ENCODE measurements at regions not wholly inside any gene's neighbourhood (a gene's known extent, or its start where the extent isn't known, plus 50 kb on each side); places are given as distances from the start of the nearest gene placed in this dataset.

- Histone ChIP-seq H4K20me1 (ENCODE audit: insufficient read depth, low read length) (no peaks in the 10 kb centered on the region), H3K79me2 (ENCODE audit: insufficient read depth, low read depth, low read length) (no peaks in the 10 kb centered on the region), H3K9me3 (ENCODE audit: low read length) (no peaks in the 10 kb centered on the region), H2AFZ (ENCODE audit: low read length) (no peak overlapping the region), H3K9me2 (ENCODE audit: insufficient read depth, low read length) (peaks cover 3% of the 10 kb centered on the region; the same call in 1 of the 2 replicates), H3K4me2 (ENCODE audit: low read length) (no peak overlapping the region), H3K4me3 (ENCODE audit: low read depth, low read length, poor library complexity, severe bottlenecking) (no peak overlapping the region), H3K27ac (ENCODE audit: low read depth, low read length, poor library complexity, severe bottlenecking) (no peak overlapping the region), H3K36me3 (ENCODE audit: insufficient read depth, low read length) (no peaks in the 10 kb centered on the region), H3K4me1 (ENCODE audit: insufficient read depth, low read length, poor library complexity, severe bottlenecking) (no peaks in the 10 kb centered on the region)
- CTCF ChIA-PET (ENCODE audit: unreplicated experiment): no interaction called here
- DNase-seq (ENCODE audit: low spot score): no peak
- intact Hi-C loops (cut with micrococcal nuclease; ENCODE audit: unreplicated experiment): no loop called here
- TF ChIP-seq CTCF (conservative IDR thresholded peaks at IDR 0.05; ENCODE audit: low read length) (no peak), EZH2phosphoT487 (IDR thresholded peaks at IDR 0.05; ENCODE audit: borderline replicate concordance, low read depth, low read length) (no peak)
- POLR2A ChIA-PET: no interaction called here
- BruUV-seq (replicated peaks): no TSS peak
These were observed 1356.0 kb upstream of the SEL1L start for GRCh38 chr14:82889701-82890100.

DNA sequence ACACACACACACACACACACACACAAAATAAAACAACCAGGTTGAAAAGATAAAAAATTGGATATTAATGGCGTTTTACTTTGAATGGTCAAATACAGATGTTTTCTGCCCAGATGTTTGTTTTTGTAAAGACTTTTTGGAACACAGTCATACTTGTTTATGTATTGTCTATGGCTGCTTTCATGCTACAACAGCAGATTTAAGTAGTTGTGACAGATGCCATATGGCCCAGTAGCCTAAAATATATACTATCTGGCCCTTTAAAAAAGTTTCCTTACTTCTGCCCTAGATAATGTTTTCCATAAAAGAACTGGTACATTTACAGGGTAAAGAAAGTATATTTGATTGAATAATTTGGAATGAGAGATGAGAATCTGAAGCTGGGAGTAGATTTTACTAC is 1362.8 kb upstream of the SEL1L start:
- DNase-seq (ENCODE audit: low spot score): no peak
- Histone ChIP-seq H3K9me2 (ENCODE audit: insufficient read depth, low read length) (no peaks in the 10 kb centered on the region), H3K4me2 (ENCODE audit: low read length) (no peak overlapping the region), H3K9me3 (ENCODE audit: low read length) (no peaks in the 10 kb centered on the region), H4K20me1 (ENCODE audit: insufficient read depth, low read length) (no peaks in the 10 kb centered on the region), H3K36me3 (ENCODE audit: insufficient read depth, low read length) (no peaks in the 10 kb centered on the region), H3K4me3 (ENCODE audit: low read depth, low read length, poor library complexity, severe bottlenecking) (no peak overlapping the region), H2AFZ (ENCODE audit: low read length) (no peak overlapping the region), H3K79me2 (ENCODE audit: insufficient read depth, low read depth, low read length) (no peaks in the 10 kb centered on the region), H3K4me1 (ENCODE audit: insufficient read depth, low read length, poor library complexity, severe bottlenecking) (no peaks in the 10 kb centered on the region), H3K27ac (ENCODE audit: low read depth, low read length, poor library complexity, severe bottlenecking) (no peak overlapping the region)
- BruUV-seq (replicated peaks): no TSS peak
- POLR2A ChIA-PET: interaction anchor here (0.7 kb wide), 1 partner anchor 268 kb away, joined by 3 read pairs; no protein-coding TSS in a partner anchor
- intact Hi-C loops (cut with micrococcal nuclease; ENCODE audit: unreplicated experiment): no loop called here
- CTCF ChIA-PET (ENCODE audit: unreplicated experiment): no interaction called here
- TF ChIP-seq EZH2phosphoT487 (IDR thresholded peaks at IDR 0.05; ENCODE audit: borderline replicate concordance, low read depth, low read length): no peak
- no peak for TF ChIP-seq CTCF (conservative IDR thresholded peaks at IDR 0.05; ENCODE audit: low read length)

DNA sequence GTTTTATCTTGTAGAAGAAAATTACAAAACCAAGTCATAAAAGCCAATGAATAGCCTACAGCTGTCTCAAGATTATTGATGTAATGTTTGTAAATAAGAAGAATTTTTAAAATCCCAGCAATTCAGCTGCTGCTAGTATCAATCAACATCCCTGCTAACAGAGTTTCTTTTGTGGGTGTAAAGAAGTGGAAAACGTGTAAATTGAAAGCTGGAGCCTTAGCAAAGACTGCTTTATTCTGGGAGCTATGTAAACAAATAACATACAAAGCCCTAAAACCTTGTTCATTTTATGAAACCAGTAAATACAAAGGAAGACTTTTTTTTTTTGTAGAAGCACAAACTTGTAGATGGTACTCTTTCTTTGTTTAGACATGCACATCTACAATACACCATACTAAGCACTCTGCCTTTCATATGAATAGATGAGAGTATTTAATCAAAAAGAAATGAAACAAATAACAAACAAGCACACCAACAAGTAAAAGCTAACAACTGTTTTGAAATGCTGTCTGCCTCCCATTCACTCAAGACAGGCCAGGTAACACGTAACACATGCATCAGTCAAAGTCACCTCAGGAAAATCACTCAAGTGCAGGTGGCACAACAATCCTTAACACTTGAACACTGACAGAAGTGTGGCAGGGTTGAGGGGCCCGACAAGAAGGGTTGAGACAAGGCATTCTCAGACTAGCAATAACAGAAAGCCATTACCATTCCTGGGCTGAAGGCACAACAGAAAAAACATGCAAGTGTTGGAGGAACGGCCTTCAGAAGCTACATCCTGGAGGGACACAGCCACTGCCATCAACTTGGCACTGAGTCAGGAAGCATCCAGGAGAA is 1364.0 kb upstream of the SEL1L start:
- intact Hi-C loops (cut with micrococcal nuclease; ENCODE audit: unreplicated experiment): no loop called here
- BruUV-seq (replicated peaks): no TSS peak
- no peak overlapping the region for H3K4me2 ChIP-seq (ENCODE audit: low read length)
- H3K4me3 ChIP-seq (ENCODE audit: low read depth, low read length, poor library complexity, severe bottlenecking): no peak overlapping the region
- no peaks in the 10 kb centered on the region for H3K9me3 ChIP-seq (ENCODE audit: low read length)
- no peak overlapping the region for H3K27ac ChIP-seq (ENCODE audit: low read depth, low read length, poor library complexity, severe bottlenecking)
- CTCF ChIA-PET (ENCODE audit: unreplicated experiment): no interaction called here
- TF ChIP-seq CTCF (conservative IDR thresholded peaks at IDR 0.05; ENCODE audit: low read length): no peak
- TF ChIP-seq EZH2phosphoT487 (IDR thresholded peaks at IDR 0.05; ENCODE audit: borderline replicate concordance, low read depth, low read length): no peak
- no peaks in the 10 kb centered on the region for H3K36me3 ChIP-seq (ENCODE audit: insufficient read depth, low read length)
- H2AFZ ChIP-seq (ENCODE audit: low read length): no peak overlapping the region
- DNase-seq (ENCODE audit: low spot score): no peak
- no peaks in the 10 kb centered on the region for H3K79me2 ChIP-seq (ENCODE audit: insufficient read depth, low read depth, low read length)
- H4K20me1 ChIP-seq (ENCODE audit: insufficient read depth, low read length): no peaks in the 10 kb centered on the region
- no peaks in the 10 kb centered on the region for H3K4me1 ChIP-seq (ENCODE audit: insufficient read depth, low read length, poor library complexity, severe bottlenecking)
- H3K9me2 ChIP-seq (ENCODE audit: insufficient read depth, low read length): no peaks in the 10 kb centered on the region
- POLR2A ChIA-PET: no interaction called here

All from OCI-LY7 (cell line).